ENCODE measurements at regions not wholly inside any gene's neighbourhood (a gene's known extent, or its start where the extent isn't known, plus 50 kb on each side); places are given as distances from the start of the nearest gene placed in this dataset.
"Not testable (repeated sequence)": the region's sequence is repeated elsewhere in the genome, so short reads cannot be mapped to it uniquely, and the experiment has no call there.

- FAIRE-seq = no peak
- TF ChIP-seq POLR2AphosphoS5 (IDR thresholded peaks at IDR 0.05; ENCODE audit: low read depth, low read length) (no peak), TAF1 (IDR thresholded peaks at IDR 0.05; ENCODE audit: borderline replicate concordance, low read depth, low read length) (no peak), POLR2A (IDR thresholded peaks at IDR 0.05; ENCODE audit: low read depth, low read length) (no peak)
- DNase-seq (ENCODE audit: insufficient read length) = no peak
These were observed 70.9 kb upstream of the CCDC71L start for GRCh38 chr7:106731646-106732444.

GRCh38 chr7:106735637-106736036, 74.7 kb upstream of the CCDC71L start:
- TF ChIP-seq TAF1 (IDR thresholded peaks at IDR 0.05; ENCODE audit: borderline replicate concordance, low read depth, low read length) = no peak
- no peak for TF ChIP-seq POLR2AphosphoS5 (IDR thresholded peaks at IDR 0.05; ENCODE audit: low read depth, low read length)
- no peak for TF ChIP-seq POLR2A (IDR thresholded peaks at IDR 0.05; ENCODE audit: low read depth, low read length)
- FAIRE-seq (no peak), DNase-seq (ENCODE audit: insufficient read length) (no peak)

GRCh38 chr7:106736123-106736507, 75.2 kb upstream of the CCDC71L start:
- DNase-seq (ENCODE audit: insufficient read length) = no peak
- FAIRE-seq = no peak
- no peak for TF ChIP-seq POLR2AphosphoS5 (IDR thresholded peaks at IDR 0.05; ENCODE audit: low read depth, low read length)
- no peak for TF ChIP-seq POLR2A (IDR thresholded peaks at IDR 0.05; ENCODE audit: low read depth, low read length)
- no peak for TF ChIP-seq TAF1 (IDR thresholded peaks at IDR 0.05; ENCODE audit: borderline replicate concordance, low read depth, low read length)

- no peak for FAIRE-seq
- TF ChIP-seq POLR2AphosphoS5 (IDR thresholded peaks at IDR 0.05; ENCODE audit: low read depth, low read length) = no peak
- TF ChIP-seq TAF1 (IDR thresholded peaks at IDR 0.05; ENCODE audit: borderline replicate concordance, low read depth, low read length) = no peak
- no peak for DNase-seq (ENCODE audit: insufficient read length)
These were observed 75.7 kb upstream of the CCDC71L start for GRCh38 chr7:106736508-106737201.

GRCh38 chr7:106737202-106737562, 76.2 kb upstream of the CCDC71L start:
- TF ChIP-seq TAF1 (IDR thresholded peaks at IDR 0.05; ENCODE audit: borderline replicate concordance, low read depth, low read length) (no peak), POLR2AphosphoS5 (IDR thresholded peaks at IDR 0.05; ENCODE audit: low read depth, low read length) (no peak)
- no peak for DNase-seq (ENCODE audit: insufficient read length)
- no peak for FAIRE-seq

- FAIRE-seq (no peak), DNase-seq (ENCODE audit: insufficient read length) (no peak)
- TF ChIP-seq POLR2AphosphoS5 (IDR thresholded peaks at IDR 0.05; ENCODE audit: low read depth, low read length) (no peak), TAF1 (IDR thresholded peaks at IDR 0.05; ENCODE audit: borderline replicate concordance, low read depth, low read length) (no peak), POLR2A (IDR thresholded peaks at IDR 0.05; ENCODE audit: low read depth, low read length) (no peak)
These were observed 79.8 kb upstream of the CCDC71L start for GRCh38 chr7:106740806-106741205.

GRCh38 chr7:106744563-106745091, 83.7 kb upstream of the CCDC71L start:
- TF ChIP-seq TAF1 (IDR thresholded peaks at IDR 0.05; ENCODE audit: borderline replicate concordance, low read depth, low read length) (no peak), POLR2A (IDR thresholded peaks at IDR 0.05; ENCODE audit: low read depth, low read length) (no peak), POLR2AphosphoS5 (IDR thresholded peaks at IDR 0.05; ENCODE audit: low read depth, low read length) (no peak)
- DNase-seq (ENCODE audit: insufficient read length) (no peak), FAIRE-seq (no peak)

- not testable (repeated sequence) for DNase-seq (ENCODE audit: insufficient read length)
- peak; percentile 21 for FAIRE-seq
These were observed 86.3 kb upstream of the CCDC71L start for GRCh38 chr7:106747301-106747700.

- TF ChIP-seq TAF1 (IDR thresholded peaks at IDR 0.05; ENCODE audit: borderline replicate concordance, low read depth, low read length) (no peak), POLR2AphosphoS5 (IDR thresholded peaks at IDR 0.05; ENCODE audit: low read depth, low read length) (no peak), POLR2A (IDR thresholded peaks at IDR 0.05; ENCODE audit: low read depth, low read length) (no peak)
- FAIRE-seq (no peak), DNase-seq (ENCODE audit: insufficient read length) (no peak)
These were observed 86.8 kb upstream of the CCDC71L start for GRCh38 chr7:106747804-106748203.

- no peak for TF ChIP-seq POLR2A (IDR thresholded peaks at IDR 0.05; ENCODE audit: low read depth, low read length)
- DNase-seq (ENCODE audit: insufficient read length) = no peak
- FAIRE-seq = no peak
These were observed 88.2 kb upstream of the CCDC71L start for GRCh38 chr7:106749165-106749564.

- DNase-seq (ENCODE audit: insufficient read length) = no peak
- FAIRE-seq = no peak
- no peak for TF ChIP-seq POLR2AphosphoS5 (IDR thresholded peaks at IDR 0.05; ENCODE audit: low read depth, low read length)
- TF ChIP-seq TAF1 (IDR thresholded peaks at IDR 0.05; ENCODE audit: borderline replicate concordance, low read depth, low read length) = no peak
- TF ChIP-seq POLR2A (IDR thresholded peaks at IDR 0.05; ENCODE audit: low read depth, low read length) = no peak
These were observed 89.8 kb upstream of the CCDC71L start for GRCh38 chr7:106750773-106751172.

- DNase-seq (ENCODE audit: insufficient read length) = no peak
- no peak for FAIRE-seq
- TF ChIP-seq TAF1 (IDR thresholded peaks at IDR 0.05; ENCODE audit: borderline replicate concordance, low read depth, low read length) (no peak), POLR2AphosphoS5 (IDR thresholded peaks at IDR 0.05; ENCODE audit: low read depth, low read length) (no peak), POLR2A (IDR thresholded peaks at IDR 0.05; ENCODE audit: low read depth, low read length) (no peak)
These were observed 91.4 kb upstream of the CCDC71L start for GRCh38 chr7:106752367-106752766.

- DNase-seq (ENCODE audit: insufficient read length); FAIRE-seq: not testable (repeated sequence)
These were observed 94.1 kb upstream of the CCDC71L start for GRCh38 chr7:106755024-106755423.
